C4-2B (cell line): ENCODE measurements at regions not wholly inside any gene's neighbourhood (a gene's known extent, or its start where the extent isn't known, plus 50 kb on each side); places are given as distances from the start of the nearest gene placed in this dataset.

Source experiments
- CTCF ChIP-seq: fragments of 450-650 bp; conservative IDR thresholded peaks from 2 replicates; pipeline ENCODE4 v1.5.1; 2017; ENCODE audit warnings: mild to moderate bottlenecking
- ZFX ChIP-seq: fragments of 450-650 bp; IDR thresholded peaks from 2 replicates; pipeline ENCODE4 v1.6.1; 2017

- no peak for TF ChIP-seq CTCF
- no peak for TF ChIP-seq ZFX
Observed at GRCh38 chr17:68133346-68134045, 98.0 kb downstream of the KPNA2 start.
